ENCODE measurements at regions not wholly inside any gene's neighbourhood (a gene's known extent, or its start where the extent isn't known, plus 50 kb on each side); places are given as distances from the start of the nearest gene placed in this dataset.

DNA sequence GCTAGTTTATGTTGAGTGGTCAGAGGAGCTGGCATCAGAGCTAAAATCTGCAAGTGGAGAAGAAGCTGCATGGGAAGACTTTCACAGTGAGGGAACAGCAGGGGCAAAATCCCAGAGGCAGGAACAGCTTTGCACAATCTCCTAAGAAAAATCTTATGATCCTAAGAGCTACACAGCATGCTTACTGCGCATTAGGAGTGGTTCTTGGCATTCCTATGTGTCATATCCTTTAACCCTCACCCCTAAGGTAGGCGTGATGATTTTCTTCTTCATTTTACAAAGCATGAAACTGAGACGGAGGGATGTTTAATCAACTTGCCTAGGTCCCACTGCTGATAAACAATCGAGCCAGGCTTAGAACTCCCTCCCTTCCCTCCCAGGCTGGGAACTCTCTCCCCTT, 313.6 kb upstream of the SULF2 start:
- TF ChIP-seq EZH2 (IDR thresholded peaks at IDR 0.05; ENCODE audit: borderline replicate concordance, low read length), result no peak
- TF ChIP-seq, protein P1, sequence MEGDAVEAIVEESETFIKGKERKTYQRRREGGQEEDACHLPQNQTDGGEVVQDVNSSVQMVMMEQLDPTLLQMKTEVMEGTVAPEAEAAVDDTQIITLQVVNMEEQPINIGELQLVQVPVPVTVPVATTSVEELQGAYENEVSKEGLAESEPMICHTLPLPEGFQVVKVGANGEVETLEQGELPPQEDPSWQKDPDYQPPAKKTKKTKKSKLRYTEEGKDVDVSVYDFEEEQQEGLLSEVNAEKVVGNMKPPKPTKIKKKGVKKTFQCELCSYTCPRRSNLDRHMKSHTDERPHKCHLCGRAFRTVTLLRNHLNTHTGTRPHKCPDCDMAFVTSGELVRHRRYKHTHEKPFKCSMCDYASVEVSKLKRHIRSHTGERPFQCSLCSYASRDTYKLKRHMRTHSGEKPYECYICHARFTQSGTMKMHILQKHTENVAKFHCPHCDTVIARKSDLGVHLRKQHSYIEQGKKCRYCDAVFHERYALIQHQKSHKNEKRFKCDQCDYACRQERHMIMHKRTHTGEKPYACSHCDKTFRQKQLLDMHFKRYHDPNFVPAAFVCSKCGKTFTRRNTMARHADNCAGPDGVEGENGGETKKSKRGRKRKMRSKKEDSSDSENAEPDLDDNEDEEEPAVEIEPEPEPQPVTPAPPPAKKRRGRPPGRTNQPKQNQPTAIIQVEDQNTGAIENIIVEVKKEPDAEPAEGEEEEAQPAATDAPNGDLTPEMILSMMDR (conservative IDR thresholded peaks at IDR 0.05 in 1 of 2, IDR thresholded peaks at IDR 0.05 in 1 of 2; ENCODE audit: extremely low read depth in 1 of 2, insufficient read depth in 1 of 2, low read depth in 1 of 2, low read length in 2 of 2), result no peak

All from mammary epithelial cell (primary cell).